Panc1 (cell line): ENCODE measurements at regions not wholly inside any gene's neighbourhood (a gene's known extent, or its start where the extent isn't known, plus 50 kb on each side); places are given as distances from the start of the nearest gene placed in this dataset.

ENCODE experiments used
- POLR2AphosphoS5 ChIP-seq: IDR thresholded peaks from 2 replicates; pipeline ENCODE4 v1.6.1; 2012; ENCODE audit warnings: mild to moderate bottlenecking, low read depth, low read length, moderate library complexity
- TF ChIP-seq, protein P1 (sequence below): fragments of 450-650 bp; IDR thresholded peaks from 2 replicates; pipeline ENCODE4 v1.5.1; 2017; ENCODE audit warnings: mild to moderate bottlenecking
- TF ChIP-seq, protein P2 (sequence below), 2 experiments: IDR thresholded peaks; 2 replicates each; pipeline ENCODE4 v1.6.1; 2011 to 2012; ENCODE audit warnings: low read depth in 2 of 2, control low read depth in 1 of 2, low read length in 1 of 2, mild to moderate bottlenecking in 1 of 2, moderate library complexity in 1 of 2; ENCODE audit not compliant: insufficient read depth in 1 of 2

DNA sequence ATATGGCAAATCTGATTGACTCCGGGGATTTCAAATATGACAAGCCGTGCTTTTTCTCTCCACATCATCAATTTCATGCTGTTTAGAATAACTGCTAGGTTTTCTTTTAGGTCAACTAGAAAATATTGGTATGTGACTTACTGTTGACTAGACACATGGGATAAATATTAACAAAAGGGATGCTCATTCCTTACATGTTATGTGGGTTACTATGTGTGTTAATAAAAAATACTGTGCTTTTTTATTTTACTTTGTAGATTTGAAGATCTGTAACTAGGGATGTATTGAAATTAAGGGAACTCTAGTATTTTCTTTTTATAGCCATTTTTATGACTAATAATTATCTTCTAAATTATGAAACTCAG lies 264.6 kb upstream of the COL8A1 start:
- TF ChIP-seq, protein P1, sequence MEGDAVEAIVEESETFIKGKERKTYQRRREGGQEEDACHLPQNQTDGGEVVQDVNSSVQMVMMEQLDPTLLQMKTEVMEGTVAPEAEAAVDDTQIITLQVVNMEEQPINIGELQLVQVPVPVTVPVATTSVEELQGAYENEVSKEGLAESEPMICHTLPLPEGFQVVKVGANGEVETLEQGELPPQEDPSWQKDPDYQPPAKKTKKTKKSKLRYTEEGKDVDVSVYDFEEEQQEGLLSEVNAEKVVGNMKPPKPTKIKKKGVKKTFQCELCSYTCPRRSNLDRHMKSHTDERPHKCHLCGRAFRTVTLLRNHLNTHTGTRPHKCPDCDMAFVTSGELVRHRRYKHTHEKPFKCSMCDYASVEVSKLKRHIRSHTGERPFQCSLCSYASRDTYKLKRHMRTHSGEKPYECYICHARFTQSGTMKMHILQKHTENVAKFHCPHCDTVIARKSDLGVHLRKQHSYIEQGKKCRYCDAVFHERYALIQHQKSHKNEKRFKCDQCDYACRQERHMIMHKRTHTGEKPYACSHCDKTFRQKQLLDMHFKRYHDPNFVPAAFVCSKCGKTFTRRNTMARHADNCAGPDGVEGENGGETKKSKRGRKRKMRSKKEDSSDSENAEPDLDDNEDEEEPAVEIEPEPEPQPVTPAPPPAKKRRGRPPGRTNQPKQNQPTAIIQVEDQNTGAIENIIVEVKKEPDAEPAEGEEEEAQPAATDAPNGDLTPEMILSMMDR: no peak
- TF ChIP-seq, protein P2, sequence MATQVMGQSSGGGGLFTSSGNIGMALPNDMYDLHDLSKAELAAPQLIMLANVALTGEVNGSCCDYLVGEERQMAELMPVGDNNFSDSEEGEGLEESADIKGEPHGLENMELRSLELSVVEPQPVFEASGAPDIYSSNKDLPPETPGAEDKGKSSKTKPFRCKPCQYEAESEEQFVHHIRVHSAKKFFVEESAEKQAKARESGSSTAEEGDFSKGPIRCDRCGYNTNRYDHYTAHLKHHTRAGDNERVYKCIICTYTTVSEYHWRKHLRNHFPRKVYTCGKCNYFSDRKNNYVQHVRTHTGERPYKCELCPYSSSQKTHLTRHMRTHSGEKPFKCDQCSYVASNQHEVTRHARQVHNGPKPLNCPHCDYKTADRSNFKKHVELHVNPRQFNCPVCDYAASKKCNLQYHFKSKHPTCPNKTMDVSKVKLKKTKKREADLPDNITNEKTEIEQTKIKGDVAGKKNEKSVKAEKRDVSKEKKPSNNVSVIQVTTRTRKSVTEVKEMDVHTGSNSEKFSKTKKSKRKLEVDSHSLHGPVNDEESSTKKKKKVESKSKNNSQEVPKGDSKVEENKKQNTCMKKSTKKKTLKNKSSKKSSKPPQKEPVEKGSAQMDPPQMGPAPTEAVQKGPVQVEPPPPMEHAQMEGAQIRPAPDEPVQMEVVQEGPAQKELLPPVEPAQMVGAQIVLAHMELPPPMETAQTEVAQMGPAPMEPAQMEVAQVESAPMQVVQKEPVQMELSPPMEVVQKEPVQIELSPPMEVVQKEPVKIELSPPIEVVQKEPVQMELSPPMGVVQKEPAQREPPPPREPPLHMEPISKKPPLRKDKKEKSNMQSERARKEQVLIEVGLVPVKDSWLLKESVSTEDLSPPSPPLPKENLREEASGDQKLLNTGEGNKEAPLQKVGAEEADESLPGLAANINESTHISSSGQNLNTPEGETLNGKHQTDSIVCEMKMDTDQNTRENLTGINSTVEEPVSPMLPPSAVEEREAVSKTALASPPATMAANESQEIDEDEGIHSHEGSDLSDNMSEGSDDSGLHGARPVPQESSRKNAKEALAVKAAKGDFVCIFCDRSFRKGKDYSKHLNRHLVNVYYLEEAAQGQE (IDR thresholded peaks at IDR 0.05; ENCODE audit: insufficient read depth in 1 of 2, low read depth in 2 of 2, low read length in 1 of 2): no peak
- no peak for TF ChIP-seq POLR2AphosphoS5
